ENCODE measurements at regions not wholly inside any gene's neighbourhood (a gene's known extent, or its start where the extent isn't known, plus 50 kb on each side); places are given as distances from the start of the nearest gene placed in this dataset.

GRCh38 chr11:24406389-24406788 is 90.5 kb upstream of the LUZP2 start:
- 81% methylated on average over 6 of the region's 6 CpGs for WGBS
- no peak for DNase-seq (ENCODE audit: low spot score in 2 of 2)
- H3K9me3 ChIP-seq: no peaks in the 10 kb centered on the region
- no peaks in the 10 kb centered on the region for H3K4me1 ChIP-seq
- no peak overlapping the region for H3K4me3 ChIP-seq
- H3K27ac ChIP-seq: no peak overlapping the region
- H3K27me3 ChIP-seq: no peaks in the 10 kb centered on the region
- H3K36me3 ChIP-seq: no peaks in the 10 kb centered on the region
- TF ChIP-seq POLR2A (IDR thresholded peaks at IDR 0.05) (no peak), EP300 (IDR thresholded peaks at IDR 0.05) (no peak), POLR2AphosphoS5 (IDR thresholded peaks at IDR 0.05) (no peak), CTCF (IDR thresholded peaks at IDR 0.05) (no peak)

- no peaks in the 10 kb centered on the region for H3K4me1 ChIP-seq
- H3K9me3 ChIP-seq: no peaks in the 10 kb centered on the region
- H3K36me3 ChIP-seq: no peaks in the 10 kb centered on the region
- TF ChIP-seq CTCF (IDR thresholded peaks at IDR 0.05) (no peak), POLR2A (IDR thresholded peaks at IDR 0.05) (no peak), POLR2AphosphoS5 (IDR thresholded peaks at IDR 0.05) (no peak), EP300 (IDR thresholded peaks at IDR 0.05) (no peak)
- H3K27me3 ChIP-seq: no peaks in the 10 kb centered on the region
- H3K27ac ChIP-seq: no peak overlapping the region
- WGBS: 95% methylated on average over 9 of the region's 9 CpGs
- no peak for DNase-seq (ENCODE audit: low spot score in 2 of 2)
- H3K4me3 ChIP-seq: no peak overlapping the region
Measured at GRCh38 chr11:24406980-24407379, 89.9 kb upstream of the LUZP2 start.

GRCh38 chr11:24407733-24408132 is 89.1 kb upstream of the LUZP2 start:
- Histone ChIP-seq H3K9me3 (no peaks in the 10 kb centered on the region), H3K4me3 (no peak overlapping the region), H3K4me1 (no peaks in the 10 kb centered on the region), H3K27ac (no peak overlapping the region), H3K27me3 (no peaks in the 10 kb centered on the region), H3K36me3 (no peaks in the 10 kb centered on the region)
- TF ChIP-seq CTCF (IDR thresholded peaks at IDR 0.05) (no peak), POLR2AphosphoS5 (IDR thresholded peaks at IDR 0.05) (no peak), EP300 (IDR thresholded peaks at IDR 0.05) (no peak)
- 44% methylated on average over 3 of the region's 3 CpGs for WGBS
- no peak for DNase-seq (ENCODE audit: low spot score in 2 of 2)

GRCh38 chr11:24408202-24408601 is 88.7 kb upstream of the LUZP2 start:
- no peak overlapping the region for H3K4me3 ChIP-seq
- H3K36me3 ChIP-seq: no peaks in the 10 kb centered on the region
- TF ChIP-seq POLR2AphosphoS5 (IDR thresholded peaks at IDR 0.05) (no peak), POLR2A (IDR thresholded peaks at IDR 0.05) (no peak), EP300 (IDR thresholded peaks at IDR 0.05) (no peak), CTCF (IDR thresholded peaks at IDR 0.05) (no peak)
- no peak for DNase-seq (ENCODE audit: low spot score in 2 of 2)
- H3K4me1 ChIP-seq: no peaks in the 10 kb centered on the region
- H3K27me3 ChIP-seq: no peaks in the 10 kb centered on the region
- no peak overlapping the region for H3K27ac ChIP-seq
- no peaks in the 10 kb centered on the region for H3K9me3 ChIP-seq

- DNase-seq (ENCODE audit: low spot score in 2 of 2): no peak
- Histone ChIP-seq H3K36me3 (no peaks in the 10 kb centered on the region), H3K27me3 (no peaks in the 10 kb centered on the region), H3K4me1 (no peaks in the 10 kb centered on the region), H3K4me3 (no peak overlapping the region), H3K9me3 (no peaks in the 10 kb centered on the region), H3K27ac (no peak overlapping the region)
- TF ChIP-seq POLR2AphosphoS5 (IDR thresholded peaks at IDR 0.05) (no peak), POLR2A (IDR thresholded peaks at IDR 0.05) (no peak), EP300 (IDR thresholded peaks at IDR 0.05) (no peak), CTCF (IDR thresholded peaks at IDR 0.05) (no peak)
- 75% methylated on average over 3 of the region's 3 CpGs for WGBS
Measured at GRCh38 chr11:24411791-24412190, 85.1 kb upstream of the LUZP2 start.

Data from suprapubic skin (tissue), 4 donors.